ENCODE measurements at regions not wholly inside any gene's neighbourhood (a gene's known extent, or its start where the extent isn't known, plus 50 kb on each side); places are given as distances from the start of the nearest gene placed in this dataset.

- H3K36me3 Mint-ChIP-seq = peaks cover 0 to 29% (median 8%) of the 10 kb centered on the region in 3 donors
- H3K9me3 Mint-ChIP-seq = peaks cover 9 to 35% (median 23%) of the 10 kb centered on the region in 9 donors
- H3K27ac Mint-ChIP-seq = no peak overlapping the region
- ATAC-seq (no peak), DNase-seq (no peak)
- H3K4me1 Mint-ChIP-seq = peaks cover 0 to 20% (median 2%) of the 10 kb centered on the region in 4 donors
- POLR2A ChIA-PET = no interaction called here
- H3K27me3 Mint-ChIP-seq = no peaks in the 10 kb centered on the region
- H3K4me3 Mint-ChIP-seq = no peak overlapping the region
These were observed 352.3 kb upstream of the KLF6 start for GRCh38 chr10:4137299-4137698.

GRCh38 chr10:4136121-4136520, 351.1 kb upstream of the KLF6 start:
- no peak for DNase-seq
- H3K27ac Mint-ChIP-seq = no peak overlapping the region
- no peak overlapping the region for H3K4me3 Mint-ChIP-seq

DNA sequence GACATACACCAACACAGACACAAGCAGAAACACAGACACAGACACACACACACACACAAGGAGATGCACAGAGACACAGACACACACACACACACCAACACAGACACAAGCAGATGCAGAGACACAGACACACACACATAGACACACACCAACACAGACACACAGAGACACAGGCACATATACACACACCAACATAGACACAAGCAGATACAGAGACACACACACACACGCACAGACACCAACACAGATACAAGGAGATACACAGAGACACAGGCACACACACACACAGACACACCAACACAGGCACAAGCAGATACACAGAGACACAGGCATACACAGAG, 347.2 kb upstream of the KLF6 start:
- ATAC-seq (no peak), DNase-seq (no peak)
- Mint-ChIP-seq H3K27me3 (peaks cover 0 to 9% (median 4%) of the 10 kb centered on the region in 5 donors), H3K4me1 (peaks cover 0 to 20% (median 6%) of the 10 kb centered on the region in 4 donors), H3K9me3 (peaks cover 0 to 1% (median 0%) of the 10 kb centered on the region in 9 donors), H3K27ac (no peak overlapping the region), H3K36me3 (no peaks in the 10 kb centered on the region), H3K4me3 (no peak overlapping the region)
- POLR2A ChIA-PET = interaction anchor here (0.7 kb wide), 1 partner anchor 171 kb away, joined by 3 read pairs; no protein-coding TSS in a partner anchor

More at GRCh38 chr10:4136121-4136520, 351.1 kb upstream of the KLF6 start:
- peaks cover 8 to 23% (median 16%) of the 10 kb centered on the region in 9 donors for H3K9me3 Mint-ChIP-seq
- H3K36me3 Mint-ChIP-seq = peaks cover 0 to 20% (median 7%) of the 10 kb centered on the region in 3 donors
- no peak for ATAC-seq
- POLR2A ChIA-PET = no interaction called here
- H3K27me3 Mint-ChIP-seq = no peaks in the 10 kb centered on the region
- H3K4me1 Mint-ChIP-seq = peaks cover 0 to 20% (median 2%) of the 10 kb centered on the region in 4 donors

GRCh38 chr10:4131407-4132215, 346.6 kb upstream of the KLF6 start:
- H3K4me3 Mint-ChIP-seq = no peak overlapping the region
- H3K36me3 Mint-ChIP-seq = peaks cover 0 to 2% (median 1%) of the 10 kb centered on the region in 3 donors
- peaks cover 0 to 19% (median 6%) of the 10 kb centered on the region in 4 donors for H3K4me1 Mint-ChIP-seq
- POLR2A ChIA-PET = interaction anchor here (0.7 to 1.0 kb wide), 2 partner anchors 171 to 346 kb away, joined by 3 to 4 read pairs; partner anchors contain the start of gene KLF6
- no peak overlapping the region for H3K27ac Mint-ChIP-seq
- peak; percentile 84 to 94 for ATAC-seq
- peaks cover 0 to 2% (median under 1%) of the 10 kb centered on the region in 9 donors for H3K9me3 Mint-ChIP-seq
- peaks cover 0 to 9% (median 4%) of the 10 kb centered on the region in 5 donors for H3K27me3 Mint-ChIP-seq
- peak in 6 of 10 donors; percentile 9 to 61 (median 31) for DNase-seq

DNA sequence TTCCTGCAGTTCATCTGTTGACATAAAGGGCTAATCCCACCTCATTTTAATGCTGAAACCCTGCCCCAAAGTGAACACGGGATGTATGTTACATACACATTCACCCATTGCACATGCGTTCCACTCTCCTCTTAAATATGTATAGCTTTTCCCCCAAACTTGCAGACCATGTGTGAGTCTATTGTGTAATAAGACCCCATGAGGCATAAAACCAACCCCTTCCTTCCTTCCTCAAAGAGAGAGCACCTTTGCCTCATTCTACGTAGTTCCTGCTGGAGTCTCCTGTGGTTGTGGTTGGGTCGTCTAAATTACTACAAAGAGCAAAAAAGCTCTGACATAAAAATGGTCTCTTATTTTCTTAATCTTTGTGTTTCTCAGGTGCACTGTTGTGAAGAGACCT, 345.7 kb upstream of the KLF6 start:
- Mint-ChIP-seq H3K27ac (no peak overlapping the region), H3K36me3 (peaks cover 0 to 11% (median 7%) of the 10 kb centered on the region in 3 donors), H3K4me1 (peaks cover 0 to 10% (median 5%) of the 10 kb centered on the region in 4 donors), H3K27me3 (peaks cover 0 to 9% (median 4%) of the 10 kb centered on the region in 5 donors), H3K9me3 (peaks cover 0 to 11% (median 5%) of the 10 kb centered on the region in 9 donors), H3K4me3 (no peak overlapping the region)
- ATAC-seq = peak; percentile 52 to 80
- DNase-seq = peak in 5 of 10 donors; percentile 5 to 48 (median 32)
- POLR2A ChIA-PET = no interaction called here

- Mint-ChIP-seq H3K27me3 (peaks cover 0 to 9% (median 4%) of the 10 kb centered on the region in 5 donors), H3K4me3 (peak overlapping the region in 2 of 10 donors; percentile 32 to 45), H3K9me3 (peaks cover 0 to 15% (median 7%) of the 10 kb centered on the region in 9 donors), H3K4me1 (peaks cover 0 to 8% (median 2%) of the 10 kb centered on the region in 4 donors), H3K27ac (no peak overlapping the region), H3K36me3 (peaks cover 0 to 12% (median 7%) of the 10 kb centered on the region in 3 donors)
- ATAC-seq (no peak), DNase-seq (no peak)
- POLR2A ChIA-PET = no interaction called here
These were observed 345.0 kb upstream of the KLF6 start for GRCh38 chr10:4129866-4130477.

DNA sequence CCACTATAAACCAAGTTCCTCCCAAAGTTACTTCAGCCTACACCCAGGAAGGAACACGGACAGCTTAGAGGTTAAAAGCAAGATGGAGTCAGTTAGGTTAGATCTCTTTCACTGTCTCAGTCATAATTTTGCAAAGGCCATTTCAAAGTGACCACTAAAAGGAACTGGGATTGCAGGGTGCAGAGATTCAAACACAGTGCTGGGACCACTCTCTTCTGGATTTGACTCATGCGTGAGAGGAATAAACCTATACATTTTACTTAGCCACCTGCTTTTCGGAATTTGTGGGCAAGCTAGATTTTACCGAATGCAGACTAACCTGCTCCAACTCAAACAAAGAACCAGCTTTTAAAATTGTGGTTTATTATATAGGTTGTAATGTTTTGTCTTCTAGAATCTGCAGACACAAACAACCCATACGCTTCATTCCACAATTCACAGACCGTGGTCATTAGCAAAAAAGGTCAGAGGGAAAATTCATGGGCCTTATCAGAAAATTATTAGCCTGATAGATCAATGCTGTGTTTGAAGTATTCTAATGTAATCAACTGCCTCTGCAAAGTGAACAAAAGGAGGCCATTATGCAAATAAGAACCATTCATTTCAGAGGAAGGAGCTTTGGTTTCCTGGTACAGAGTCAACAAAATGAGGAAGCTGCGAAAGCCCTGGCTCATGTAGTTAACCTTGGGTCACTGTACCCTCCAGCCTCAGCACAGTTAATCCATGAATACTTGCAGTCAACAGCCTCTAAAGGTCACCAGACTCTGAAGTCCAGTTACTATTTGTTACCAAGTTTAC, 342.7 kb upstream of the KLF6 start:
- Mint-ChIP-seq H3K27ac (no peak overlapping the region), H3K4me1 (peaks cover 0 to 6% (median 1%) of the 10 kb centered on the region in 4 donors), H3K9me3 (peaks cover 0 to 22% (median 7%) of the 10 kb centered on the region in 9 donors), H3K27me3 (peaks cover 0 to 9% (median 4%) of the 10 kb centered on the region in 5 donors), H3K4me3 (no peak overlapping the region), H3K36me3 (peaks cover 0 to 12% (median 11%) of the 10 kb centered on the region in 3 donors)
- DNase-seq = no peak
- ATAC-seq = no peak
- POLR2A ChIA-PET = no interaction called here

- Mint-ChIP-seq H3K9me3 (peaks cover 0 to 22% (median 7%) of the 10 kb centered on the region in 9 donors), H3K4me3 (no peak overlapping the region), H3K36me3 (peaks cover 0 to 12% (median 11%) of the 10 kb centered on the region in 3 donors), H3K27me3 (peaks cover 0 to 9% (median 4%) of the 10 kb centered on the region in 5 donors), H3K4me1 (peaks cover 0 to 10% (median 4%) of the 10 kb centered on the region in 4 donors), H3K27ac (no peak overlapping the region)
- DNase-seq = no peak
- ATAC-seq = no peak
- POLR2A ChIA-PET = no interaction called here
These were observed 340.8 kb upstream of the KLF6 start for GRCh38 chr10:4125776-4126175.

- Mint-ChIP-seq H3K27ac (peak overlapping the region in 1 of 10 donors; percentile 18), H3K4me3 (peak overlapping the region in 1 of 10 donors; percentile 72), H3K9me3 (peaks cover 0 to 31% (median 7%) of the 10 kb centered on the region in 9 donors), H3K27me3 (no peaks in the 10 kb centered on the region), H3K36me3 (peaks cover 0 to 12% (median 11%) of the 10 kb centered on the region in 3 donors), H3K4me1 (peaks cover 0 to 14% (median 4%) of the 10 kb centered on the region in 4 donors)
- DNase-seq (no peak), ATAC-seq (no peak)
- POLR2A ChIA-PET = no interaction called here
These were observed 336.7 kb upstream of the KLF6 start for GRCh38 chr10:4121502-4122380.

DNA sequence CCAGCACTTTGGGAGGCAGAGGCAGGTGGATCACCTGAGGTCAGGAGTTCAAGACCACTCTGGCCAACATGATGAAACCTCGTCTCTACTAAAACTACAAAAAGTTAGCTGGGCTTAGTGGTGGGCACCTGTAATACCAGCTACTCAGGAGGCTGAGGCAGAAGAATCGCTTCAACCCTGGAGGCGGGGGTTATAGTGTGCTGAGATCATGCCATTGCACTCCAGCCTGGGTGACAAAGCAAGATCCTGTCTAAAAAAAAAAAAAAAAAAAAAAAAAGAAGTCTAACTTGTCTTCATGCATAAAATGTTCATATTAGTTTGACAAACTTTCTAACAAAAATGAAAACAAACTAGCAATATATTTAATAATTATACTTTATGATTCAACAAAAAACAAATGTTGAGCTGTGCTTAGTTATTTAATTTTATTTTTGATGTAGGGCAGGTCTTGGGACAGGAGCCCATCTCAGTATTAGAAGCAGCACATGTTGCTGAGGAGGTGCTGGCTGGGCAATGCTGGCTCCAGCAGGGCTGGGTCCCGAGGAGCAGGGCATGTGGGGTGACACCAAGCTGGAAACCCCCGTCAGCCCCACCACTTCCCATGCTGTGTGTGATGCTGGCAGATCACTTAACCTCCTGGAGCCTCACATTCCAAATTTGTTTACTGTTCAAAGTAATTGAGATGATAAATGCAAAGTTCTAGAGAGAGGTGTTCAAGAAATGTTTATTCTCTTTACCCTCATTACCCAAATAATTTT, 335.3 kb upstream of the KLF6 start:
- H3K9me3 Mint-ChIP-seq = peaks cover 0 to 22% (median 5%) of the 10 kb centered on the region in 9 donors
- no peaks in the 10 kb centered on the region for H3K27me3 Mint-ChIP-seq
- H3K36me3 Mint-ChIP-seq = peaks cover 0 to 4% (median under 1%) of the 10 kb centered on the region in 3 donors
- no peak for DNase-seq
- POLR2A ChIA-PET = no interaction called here
- ATAC-seq = no peak
- H3K4me1 Mint-ChIP-seq = peaks cover 0 to 14% (median 5%) of the 10 kb centered on the region in 4 donors
- H3K4me3 Mint-ChIP-seq = no peak overlapping the region
- H3K27ac Mint-ChIP-seq = no peak overlapping the region

GRCh38 chr10:4119107-4119506, 334.1 kb upstream of the KLF6 start:
- ATAC-seq = no peak
- POLR2A ChIA-PET = no interaction called here
- H3K4me1 Mint-ChIP-seq = peaks cover 0 to 14% (median 5%) of the 10 kb centered on the region in 4 donors
- peaks cover 0 to 5% (median 2%) of the 10 kb centered on the region in 3 donors for H3K36me3 Mint-ChIP-seq
- H3K9me3 Mint-ChIP-seq = peaks cover 0 to 15% (median 0%) of the 10 kb centered on the region in 9 donors
- H3K27me3 Mint-ChIP-seq = no peaks in the 10 kb centered on the region
- H3K27ac Mint-ChIP-seq = no peak overlapping the region
- H3K4me3 Mint-ChIP-seq = no peak overlapping the region
- DNase-seq = no peak

All from naive thymus-derived CD8-positive, alpha-beta T cell (primary cell).